ENCODE measurements at regions not wholly inside any gene's neighbourhood (a gene's known extent, or its start where the extent isn't known, plus 50 kb on each side); places are given as distances from the start of the nearest gene placed in this dataset.
"Not testable (repeated sequence)": the region's sequence is repeated elsewhere in the genome, so short reads cannot be mapped to it uniquely, and the experiment has no call there.

GRCh38 chr13:94854688-94855087 is 142.3 kb upstream of the SOX21 start:
- ATAC-seq (no peak), DNase-seq (no peak)
- ChIA-PET CTCF (no interaction called here), POLR2A (no interaction called here)
- TF ChIP-seq CTCF (IDR thresholded peaks at IDR 0.05): no peak
- Mint-ChIP-seq H3K36me3 (ENCODE audit: low read depth) (no peaks in the 10 kb centered on the region), H3K27me3 (peaks cover 4% of the 10 kb centered on the region), H3K4me1 (ENCODE audit: low read depth) (no peaks in the 10 kb centered on the region), H3K27ac (no peak overlapping the region), H3K9me3 (no peaks in the 10 kb centered on the region), H3K4me3 (no peak overlapping the region)
- intact Hi-C loops (cut with micrococcal nuclease): no loop called here

- peaks cover 4% of the 10 kb centered on the region for H3K27me3 Mint-ChIP-seq
- no peaks in the 10 kb centered on the region for H3K4me1 Mint-ChIP-seq (ENCODE audit: low read depth)
- TF ChIP-seq CTCF (IDR thresholded peaks at IDR 0.05): no peak
- DNase-seq (no peak), ATAC-seq (no peak)
- ChIA-PET CTCF (no interaction called here), POLR2A (no interaction called here)
- no peaks in the 10 kb centered on the region for H3K36me3 Mint-ChIP-seq (ENCODE audit: low read depth)
- intact Hi-C loops (cut with micrococcal nuclease): no loop called here
- no peak overlapping the region for H3K27ac Mint-ChIP-seq
- H3K4me3 Mint-ChIP-seq: no peak overlapping the region
- H3K9me3 Mint-ChIP-seq: no peaks in the 10 kb centered on the region
Measured at GRCh38 chr13:94851576-94851975, 139.2 kb upstream of the SOX21 start.

GRCh38 chr13:94849254-94849653 is 136.9 kb upstream of the SOX21 start:
- TF ChIP-seq CTCF (IDR thresholded peaks at IDR 0.05): no peak
- ATAC-seq (no peak), DNase-seq (no peak)
- H3K27ac Mint-ChIP-seq: no peak overlapping the region
- no peaks in the 10 kb centered on the region for H3K4me1 Mint-ChIP-seq (ENCODE audit: low read depth)
- peaks cover 4% of the 10 kb centered on the region for H3K27me3 Mint-ChIP-seq
- no peak overlapping the region for H3K4me3 Mint-ChIP-seq
- CTCF ChIA-PET: no interaction called here
- H3K9me3 Mint-ChIP-seq: no peaks in the 10 kb centered on the region
- intact Hi-C loops (cut with micrococcal nuclease): no loop called here
- POLR2A ChIA-PET: no interaction called here
- H3K36me3 Mint-ChIP-seq (ENCODE audit: low read depth): no peaks in the 10 kb centered on the region

- Mint-ChIP-seq H3K27me3 (peaks cover 9% of the 10 kb centered on the region), H3K4me3 (no peak overlapping the region), H3K36me3 (ENCODE audit: low read depth) (no peaks in the 10 kb centered on the region), H3K27ac (no peak overlapping the region), H3K4me1 (ENCODE audit: low read depth) (no peaks in the 10 kb centered on the region), H3K9me3 (peaks cover 4% of the 10 kb centered on the region)
- ATAC-seq (no peak), DNase-seq (no peak)
- TF ChIP-seq CTCF (IDR thresholded peaks at IDR 0.05): no peak
- ChIA-PET POLR2A (no interaction called here), CTCF (no interaction called here)
- intact Hi-C loops (cut with micrococcal nuclease): no loop called here
Measured at GRCh38 chr13:94842901-94843300, 130.6 kb upstream of the SOX21 start.

- H3K27ac Mint-ChIP-seq; DNase-seq; intact Hi-C loops (cut with micrococcal nuclease); ATAC-seq; H3K4me1 Mint-ChIP-seq (ENCODE audit: low read depth); H3K36me3 Mint-ChIP-seq (ENCODE audit: low read depth); CTCF ChIA-PET; H3K9me3 Mint-ChIP-seq; H3K4me3 Mint-ChIP-seq; POLR2A ChIA-PET: not testable (repeated sequence)
- peaks cover 17% of the 10 kb centered on the region for H3K27me3 Mint-ChIP-seq
Measured at GRCh38 chr13:94837056-94837455, 124.7 kb upstream of the SOX21 start.

- POLR2A ChIA-PET: no interaction called here
- Mint-ChIP-seq H3K36me3 (ENCODE audit: low read depth) (no peaks in the 10 kb centered on the region), H3K4me3 (no peak overlapping the region), H3K27me3 (peaks cover 3% of the 10 kb centered on the region), H3K9me3 (no peaks in the 10 kb centered on the region), H3K4me1 (ENCODE audit: low read depth) (no peaks in the 10 kb centered on the region), H3K27ac (no peak overlapping the region)
- no peak for ATAC-seq
- no peak for TF ChIP-seq CTCF (IDR thresholded peaks at IDR 0.05)
- intact Hi-C loops (cut with micrococcal nuclease): no loop called here
- no peak for DNase-seq
- CTCF ChIA-PET: interaction anchor here (1.1 kb wide), 1 partner anchor 359 kb away, joined by 3 read pairs; no protein-coding TSS in a partner anchor
Measured at GRCh38 chr13:94829837-94830365, 117.6 kb upstream of the SOX21 start.

Measured in activated CD8-positive, alpha-beta T cell treated with anti-CD3 and anti-CD28 coated beads for 36 hours (primary cell).